Peyer's patch (tissue), 4 donors: ENCODE measurements at regions not wholly inside any gene's neighbourhood (a gene's known extent, or its start where the extent isn't known, plus 50 kb on each side); places are given as distances from the start of the nearest gene placed in this dataset.

Experiments
- DNase-seq, 3 donors: peaks; one replicate each; pipeline ENCODE4 v3.0.0-alpha.2; 2017 to 2019
- H3K27ac ChIP-seq, 4 donors: fragments of 200-600 bp; sonication (generic); one replicate each; pipeline ENCODE4 v1.5.1; 2016 to 2019
- H3K27me3 ChIP-seq, 2 donors: fragments of 200-600 bp; sonication (generic); one replicate each; pipeline ENCODE4 v1.5.1; 2019
- H3K36me3 ChIP-seq, 3 donors: fragments of 200-600 bp; sonication (generic); one replicate each; pipeline ENCODE4 v1.5.1; 2016 to 2019
- H3K4me1 ChIP-seq, 4 donors: fragments of 200-600 bp; sonication (generic); one replicate each; pipeline ENCODE4 v1.5.1; 2016 to 2019
- H3K4me3 ChIP-seq, 4 donors: fragments of 200-600 bp; sonication (generic); 1 replicate in 3 of 4; 2 replicates in 1 of 4; pipeline ENCODE4 v1.5.1; 2016 to 2019; ENCODE audit warnings: mild to moderate bottlenecking in 1 of 4
- H3K9me3 ChIP-seq, 4 donors: fragments of 200-600 bp; sonication (generic); one replicate each; pipeline ENCODE4 v1.5.1; 2016 to 2019; ENCODE audit warnings: mild to moderate bottlenecking in 1 of 4
- POLR2A ChIP-seq, 2 donors: fragments of 450-650 bp; IDR thresholded peaks; one replicate each; pipeline ENCODE4 v1.5.1; 2017; ENCODE audit warnings: antibody characterized with exemption in 2 of 2, mild to moderate bottlenecking in 2 of 2, moderate library complexity in 2 of 2
- TF ChIP-seq, protein P1 (sequence below), 6 experiments: fragments of 450-650 bp in 4 of 6; fragments of 200-600 bp in 2 of 6; sonication (generic) in 1 of 6; IDR thresholded peaks; one replicate each; pipeline ENCODE4 v1.5.1; 2017 to 2019; ENCODE audit warnings: antibody characterized with exemption in 6 of 6, mild to moderate bottlenecking in 3 of 6, moderate library complexity in 1 of 6

DNA sequence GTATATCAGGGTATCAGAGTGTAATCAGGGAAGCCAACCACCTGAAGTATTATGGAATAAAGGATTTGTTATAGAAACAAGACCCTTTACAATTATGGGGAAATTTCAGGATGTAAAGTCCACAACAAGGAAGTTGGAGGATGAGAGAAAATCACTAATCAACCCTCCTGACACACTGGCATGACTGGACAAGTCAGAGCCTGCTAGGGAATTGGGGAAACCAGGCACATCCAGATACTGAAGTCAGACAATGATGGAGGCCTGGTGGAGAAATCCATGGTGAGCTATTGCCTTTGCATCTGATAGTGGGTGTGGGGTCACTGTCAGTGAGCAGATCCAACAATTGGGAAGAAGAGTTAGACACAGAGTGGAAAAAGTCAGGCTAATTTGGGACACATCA is 158.8 kb upstream of the FBXO11 start:
- no peak for DNase-seq
- H3K27me3 ChIP-seq: no peaks in the 10 kb centered on the region
- no peak overlapping the region for H3K27ac ChIP-seq
- TF ChIP-seq POLR2A (IDR thresholded peaks at IDR 0.05): no peak
- TF ChIP-seq, protein P1, sequence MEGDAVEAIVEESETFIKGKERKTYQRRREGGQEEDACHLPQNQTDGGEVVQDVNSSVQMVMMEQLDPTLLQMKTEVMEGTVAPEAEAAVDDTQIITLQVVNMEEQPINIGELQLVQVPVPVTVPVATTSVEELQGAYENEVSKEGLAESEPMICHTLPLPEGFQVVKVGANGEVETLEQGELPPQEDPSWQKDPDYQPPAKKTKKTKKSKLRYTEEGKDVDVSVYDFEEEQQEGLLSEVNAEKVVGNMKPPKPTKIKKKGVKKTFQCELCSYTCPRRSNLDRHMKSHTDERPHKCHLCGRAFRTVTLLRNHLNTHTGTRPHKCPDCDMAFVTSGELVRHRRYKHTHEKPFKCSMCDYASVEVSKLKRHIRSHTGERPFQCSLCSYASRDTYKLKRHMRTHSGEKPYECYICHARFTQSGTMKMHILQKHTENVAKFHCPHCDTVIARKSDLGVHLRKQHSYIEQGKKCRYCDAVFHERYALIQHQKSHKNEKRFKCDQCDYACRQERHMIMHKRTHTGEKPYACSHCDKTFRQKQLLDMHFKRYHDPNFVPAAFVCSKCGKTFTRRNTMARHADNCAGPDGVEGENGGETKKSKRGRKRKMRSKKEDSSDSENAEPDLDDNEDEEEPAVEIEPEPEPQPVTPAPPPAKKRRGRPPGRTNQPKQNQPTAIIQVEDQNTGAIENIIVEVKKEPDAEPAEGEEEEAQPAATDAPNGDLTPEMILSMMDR (IDR thresholded peaks at IDR 0.05): no peak
- H3K4me3 ChIP-seq: no peak overlapping the region
- no peaks in the 10 kb centered on the region for H3K9me3 ChIP-seq
- no peaks in the 10 kb centered on the region for H3K36me3 ChIP-seq
- H3K4me1 ChIP-seq: no peaks in the 10 kb centered on the region

DNA sequence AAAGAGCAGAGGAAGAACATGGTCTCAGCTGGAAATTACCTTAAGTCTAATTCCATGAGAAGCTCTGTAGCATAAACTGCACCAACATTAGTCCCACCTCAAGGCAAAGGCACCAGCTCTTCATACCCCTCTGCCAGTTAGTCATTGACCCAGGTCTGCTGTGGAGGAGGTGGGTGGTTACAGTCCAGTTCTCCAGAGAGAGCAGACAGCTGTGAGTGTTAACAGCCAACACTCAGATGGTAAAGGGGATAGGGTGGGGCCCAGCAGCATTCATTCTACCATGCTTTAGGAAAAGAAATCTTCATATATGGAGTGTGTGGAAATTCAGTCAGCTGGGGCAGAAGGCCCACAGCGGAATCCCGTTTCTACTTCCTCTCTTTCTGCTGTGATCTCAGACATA is 159.7 kb upstream of the FBXO11 start:
- no peak for DNase-seq
- no peaks in the 10 kb centered on the region for H3K9me3 ChIP-seq
- no peaks in the 10 kb centered on the region for H3K4me1 ChIP-seq
- H3K27ac ChIP-seq: no peak overlapping the region
- no peaks in the 10 kb centered on the region for H3K36me3 ChIP-seq
- H3K4me3 ChIP-seq: no peak overlapping the region
- TF ChIP-seq, protein P1 (IDR thresholded peaks at IDR 0.05): no peak
- TF ChIP-seq POLR2A (IDR thresholded peaks at IDR 0.05): no peak
- no peaks in the 10 kb centered on the region for H3K27me3 ChIP-seq

DNA sequence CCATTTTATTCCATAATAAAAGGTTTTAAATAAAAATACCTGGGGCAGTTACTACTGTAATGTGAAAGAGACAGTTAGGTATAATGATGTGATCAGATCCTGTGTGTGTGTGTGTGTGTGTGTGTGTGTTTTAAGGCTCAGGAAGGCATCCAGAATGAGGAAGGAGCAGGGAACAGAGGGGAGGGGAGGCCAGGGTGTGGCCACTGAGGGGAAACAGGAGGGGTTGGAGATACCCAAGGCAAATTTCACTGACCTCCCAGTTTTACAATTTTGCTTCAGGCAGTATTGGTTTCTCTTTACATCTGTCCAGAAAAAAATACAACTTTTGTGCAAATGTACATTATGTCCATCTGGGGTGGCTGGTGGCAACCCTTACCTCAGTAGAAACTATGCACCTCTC is 163.5 kb upstream of the FBXO11 start:
- DNase-seq: no peak

DNA sequence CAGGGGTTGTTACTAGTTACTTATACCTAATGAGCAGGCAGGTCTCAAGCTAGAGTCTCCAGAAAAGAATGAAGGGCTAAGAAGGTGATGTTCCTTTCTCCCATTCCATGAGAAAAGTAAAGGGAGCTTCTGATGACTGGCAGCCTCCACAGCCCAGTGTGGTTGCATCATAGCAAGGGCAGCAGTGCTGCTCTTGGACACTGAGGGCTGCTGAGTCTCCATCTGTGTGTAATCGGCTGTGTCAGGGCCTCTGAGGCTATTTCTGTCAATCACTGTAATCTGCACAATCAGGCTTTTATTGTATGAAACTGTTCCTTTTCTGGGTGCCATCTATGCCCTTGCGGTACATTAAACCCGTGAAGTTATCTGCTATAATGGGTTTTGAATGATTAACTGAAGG is 164.1 kb upstream of the FBXO11 start:
- no peak overlapping the region for H3K27ac ChIP-seq
- H3K27me3 ChIP-seq: no peaks in the 10 kb centered on the region
- no peak overlapping the region for H3K4me3 ChIP-seq
- H3K9me3 ChIP-seq: no peaks in the 10 kb centered on the region
- no peaks in the 10 kb centered on the region for H3K4me1 ChIP-seq
- TF ChIP-seq POLR2A (IDR thresholded peaks at IDR 0.05): no peak
- TF ChIP-seq, protein P1 (IDR thresholded peaks at IDR 0.05): no peak
- no peak for DNase-seq
- no peaks in the 10 kb centered on the region for H3K36me3 ChIP-seq

More for the DNA sequence above, 163.5 kb upstream of the FBXO11 start:
- Histone ChIP-seq H3K4me3 (no peak overlapping the region), H3K36me3 (no peaks in the 10 kb centered on the region), H3K27me3 (no peaks in the 10 kb centered on the region), H3K4me1 (no peaks in the 10 kb centered on the region), H3K9me3 (no peaks in the 10 kb centered on the region), H3K27ac (no peak overlapping the region)
- TF ChIP-seq, protein P1 (IDR thresholded peaks at IDR 0.05): no peak
- TF ChIP-seq POLR2A (IDR thresholded peaks at IDR 0.05): no peak

DNA sequence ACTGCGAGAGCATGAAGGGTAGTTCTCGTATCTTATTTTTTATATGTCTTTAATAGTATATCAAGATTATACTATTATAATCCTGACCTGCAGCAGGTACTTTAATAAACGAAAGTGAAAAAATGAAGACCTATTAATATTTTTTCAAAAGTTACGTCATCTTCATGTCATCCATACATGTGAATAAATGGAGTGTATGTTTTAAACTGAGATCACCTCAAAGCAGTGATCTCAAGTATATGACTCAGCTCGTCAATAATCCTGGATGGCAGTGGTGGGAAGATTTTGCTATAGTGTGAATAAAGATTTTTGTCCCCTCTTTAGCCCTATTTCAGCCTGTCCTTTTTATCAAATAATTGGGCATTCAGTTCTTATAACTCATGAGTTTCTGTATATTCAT is 166.3 kb upstream of the FBXO11 start:
- H3K4me1 ChIP-seq: no peaks in the 10 kb centered on the region
- H3K27me3 ChIP-seq: no peaks in the 10 kb centered on the region
- no peak for DNase-seq
- no peak overlapping the region for H3K27ac ChIP-seq
- TF ChIP-seq, protein P1 (IDR thresholded peaks at IDR 0.05): no peak
- TF ChIP-seq POLR2A (IDR thresholded peaks at IDR 0.05): no peak
- H3K9me3 ChIP-seq: no peaks in the 10 kb centered on the region
- H3K4me3 ChIP-seq: no peak overlapping the region
- no peaks in the 10 kb centered on the region for H3K36me3 ChIP-seq

DNA sequence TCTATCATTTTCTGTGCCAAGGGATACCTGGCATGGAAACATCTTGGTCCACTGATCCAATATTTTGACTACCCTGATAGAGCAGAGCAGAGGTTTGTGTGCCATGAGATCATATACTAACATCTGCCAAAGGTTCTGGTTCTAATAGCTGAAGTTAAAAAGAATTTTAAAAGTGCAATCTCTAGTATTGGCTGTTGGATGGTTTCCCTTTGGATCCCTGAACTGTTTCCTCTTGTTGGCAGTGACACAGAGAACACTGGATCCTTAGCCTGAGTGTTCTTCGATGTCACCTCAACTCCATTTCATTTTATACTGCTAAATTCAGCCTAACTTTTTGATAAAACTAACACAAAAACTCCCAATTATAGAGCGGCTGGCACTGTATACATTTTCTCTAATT is 169.3 kb upstream of the FBXO11 start:
- Histone ChIP-seq H3K9me3 (no peaks in the 10 kb centered on the region), H3K4me1 (no peaks in the 10 kb centered on the region), H3K27ac (no peak overlapping the region), H3K36me3 (no peaks in the 10 kb centered on the region), H3K27me3 (no peaks in the 10 kb centered on the region), H3K4me3 (no peak overlapping the region)
- no peak for DNase-seq
- TF ChIP-seq POLR2A (IDR thresholded peaks at IDR 0.05): no peak
- TF ChIP-seq, protein P1 (IDR thresholded peaks at IDR 0.05): no peak
